Left lung (tissue), 4 donors: ENCODE measurements at regions not wholly inside any gene's neighbourhood (a gene's known extent, or its start where the extent isn't known, plus 50 kb on each side); places are given as distances from the start of the nearest gene placed in this dataset.

Experiments
- ATAC-seq: fragments of 200-7000 bp; cut with Tn5 transposase; one replicate; pipeline ENCODE4 v1.9.1; 2020; ENCODE audit warnings: moderate library complexity
- DNase-seq, 4 donors: peaks; one replicate each; pipeline ENCODE4 v3.0.0-alpha.2; 2013 to 2020
- H3K27ac ChIP-seq, 2 donors: fragments of 200-600 bp; sonication (generic) in 1 of 2; one replicate each; pipeline versions ENCODE4 v1.5.0 to v1.8.0; 2020 to 2021
- H3K27me3 ChIP-seq, 2 donors: fragments of 200-600 bp; sonication (generic) in 1 of 2; one replicate each; pipeline versions ENCODE4 v1.5.0 to v1.8.0; 2020 to 2021
- H3K36me3 ChIP-seq, 2 donors: fragments of 200-600 bp; sonication (generic) in 1 of 2; one replicate each; pipeline versions ENCODE4 v1.5.0 to v1.8.0; 2020 to 2021
- H3K4me1 ChIP-seq, 2 donors: fragments of 200-600 bp; one replicate each; pipeline ENCODE4 v1.8.0; 2021
- H3K4me3 ChIP-seq, 2 donors: fragments of 200-600 bp; sonication (generic) in 1 of 2; one replicate each; pipeline versions ENCODE4 v1.5.0 to v1.8.0; 2020 to 2021; ENCODE audit warnings: mild to moderate bottlenecking in 1 of 2
- H3K9me3 ChIP-seq, 2 donors: fragments of 200-600 bp; sonication (generic) in 1 of 2; one replicate each; pipeline versions ENCODE4 v1.5.0 to v1.8.0; 2020 to 2021
- intact Hi-C, 2 donors: fragments of 100-400 bp; cut with DNase I; formaldehyde crosslinking; loops; one replicate each; pipeline versions ENCODE4 v1.11.2 to v1.14.2; 2022
- TF ChIP-seq, protein P1 (sequence below), 2 donors: fragments of 200-600 bp; sonication (generic) in 1 of 2; IDR thresholded peaks; one replicate each; pipeline versions ENCODE4 v1.5.0 to v1.8.0; 2021; ENCODE audit warnings: antibody characterized with exemption in 2 of 2
- donor health status: DM: no; HTN: yes; CAD: no.
- donor health status: DM: no; HTN: no; CAD: no.

DNA sequence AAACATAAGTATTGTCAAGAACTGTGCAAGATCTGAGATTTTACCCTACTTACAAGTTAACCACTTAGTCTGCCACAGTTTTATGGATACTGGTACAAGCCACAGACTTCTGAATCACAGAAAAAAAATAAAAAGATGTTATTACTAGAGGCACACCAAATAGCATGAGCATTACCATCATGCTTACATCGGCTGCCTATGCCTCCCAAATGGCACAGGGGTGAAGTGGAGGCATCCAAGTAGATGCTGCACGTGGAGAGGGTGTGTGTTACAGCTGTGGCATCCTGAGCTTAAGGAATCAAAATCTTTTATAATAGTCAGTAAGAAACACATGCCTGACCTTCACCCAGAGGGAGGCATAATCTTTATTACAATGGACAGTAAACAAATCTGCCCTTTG is 207.8 kb downstream of the TFEC start:
- no peak for ATAC-seq
- TF ChIP-seq, protein P1, sequence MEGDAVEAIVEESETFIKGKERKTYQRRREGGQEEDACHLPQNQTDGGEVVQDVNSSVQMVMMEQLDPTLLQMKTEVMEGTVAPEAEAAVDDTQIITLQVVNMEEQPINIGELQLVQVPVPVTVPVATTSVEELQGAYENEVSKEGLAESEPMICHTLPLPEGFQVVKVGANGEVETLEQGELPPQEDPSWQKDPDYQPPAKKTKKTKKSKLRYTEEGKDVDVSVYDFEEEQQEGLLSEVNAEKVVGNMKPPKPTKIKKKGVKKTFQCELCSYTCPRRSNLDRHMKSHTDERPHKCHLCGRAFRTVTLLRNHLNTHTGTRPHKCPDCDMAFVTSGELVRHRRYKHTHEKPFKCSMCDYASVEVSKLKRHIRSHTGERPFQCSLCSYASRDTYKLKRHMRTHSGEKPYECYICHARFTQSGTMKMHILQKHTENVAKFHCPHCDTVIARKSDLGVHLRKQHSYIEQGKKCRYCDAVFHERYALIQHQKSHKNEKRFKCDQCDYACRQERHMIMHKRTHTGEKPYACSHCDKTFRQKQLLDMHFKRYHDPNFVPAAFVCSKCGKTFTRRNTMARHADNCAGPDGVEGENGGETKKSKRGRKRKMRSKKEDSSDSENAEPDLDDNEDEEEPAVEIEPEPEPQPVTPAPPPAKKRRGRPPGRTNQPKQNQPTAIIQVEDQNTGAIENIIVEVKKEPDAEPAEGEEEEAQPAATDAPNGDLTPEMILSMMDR (IDR thresholded peaks at IDR 0.05) = no peak
- intact Hi-C loops = no loop called here
- H3K4me3 ChIP-seq = no peak overlapping the region
- no peaks in the 10 kb centered on the region for H3K4me1 ChIP-seq
- no peaks in the 10 kb centered on the region for H3K36me3 ChIP-seq
- DNase-seq = no peak
- no peak overlapping the region for H3K27ac ChIP-seq
- no peaks in the 10 kb centered on the region for H3K27me3 ChIP-seq
- no peaks in the 10 kb centered on the region for H3K9me3 ChIP-seq

DNA sequence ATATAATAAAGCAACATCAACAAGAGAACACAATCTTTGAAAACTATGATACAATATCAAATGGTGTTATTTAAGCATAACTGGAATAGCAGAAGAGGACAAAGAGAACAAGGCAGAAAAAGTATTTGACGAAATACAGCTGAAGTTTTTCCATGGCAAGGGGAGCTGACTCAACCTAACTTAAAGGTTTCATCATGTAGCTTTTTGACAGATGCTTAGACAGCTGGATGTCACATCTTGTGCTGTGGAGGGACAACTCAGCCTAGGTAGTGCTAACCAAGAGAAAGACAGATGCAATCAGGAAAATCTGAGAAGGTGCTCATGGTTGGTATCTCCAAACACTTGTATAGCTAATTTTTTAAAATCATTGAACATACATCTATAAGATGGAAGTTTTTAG is 208.2 kb downstream of the TFEC start:
- no peak for ATAC-seq

DNA sequence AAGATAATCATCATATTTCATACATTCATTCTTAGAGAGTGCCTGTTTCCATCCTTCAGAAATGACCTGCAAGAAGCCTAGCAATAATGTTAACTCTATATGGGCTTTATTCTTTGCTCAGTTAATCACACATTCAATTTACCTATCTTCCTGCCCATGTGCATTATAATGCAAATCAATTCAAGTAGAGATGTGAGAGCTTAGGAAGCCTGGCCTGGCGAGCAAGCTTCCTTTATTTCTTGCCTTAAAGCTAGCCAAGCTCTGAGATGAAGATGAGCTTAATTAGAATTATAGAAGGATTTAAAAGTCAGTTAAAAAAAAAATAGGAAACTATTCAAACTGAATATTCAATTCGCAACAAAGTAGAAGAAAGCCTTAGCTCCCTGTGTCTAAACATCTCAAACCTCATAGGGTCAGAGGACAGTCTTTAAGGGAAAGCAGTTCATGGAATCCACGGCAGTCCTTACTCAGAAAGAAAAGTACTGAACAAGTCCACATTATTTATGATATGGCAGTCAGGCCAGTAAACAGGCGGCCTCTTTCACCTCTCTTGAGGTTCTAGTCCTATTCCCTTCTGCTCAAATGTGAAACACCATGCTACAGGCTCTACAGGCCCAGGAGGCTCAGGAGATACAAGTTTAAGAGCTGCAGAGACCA is 214.1 kb downstream of the TFEC start:
- intact Hi-C loops = no loop called here
- Histone ChIP-seq H3K4me3 (no peak overlapping the region), H3K36me3 (no peaks in the 10 kb centered on the region), H3K9me3 (no peaks in the 10 kb centered on the region), H3K4me1 (no peaks in the 10 kb centered on the region), H3K27ac (no peak overlapping the region), H3K27me3 (no peaks in the 10 kb centered on the region)
- TF ChIP-seq, protein P1 (IDR thresholded peaks at IDR 0.05) = no peak
- no peak for ATAC-seq
- no peak for DNase-seq

More for the DNA sequence above, 208.2 kb downstream of the TFEC start:
- no peak overlapping the region for H3K27ac ChIP-seq
- H3K4me3 ChIP-seq = no peak overlapping the region
- intact Hi-C loops = no loop called here
- H3K36me3 ChIP-seq = no peaks in the 10 kb centered on the region
- no peak for DNase-seq
- H3K27me3 ChIP-seq = no peaks in the 10 kb centered on the region
- H3K9me3 ChIP-seq = no peaks in the 10 kb centered on the region
- H3K4me1 ChIP-seq = no peaks in the 10 kb centered on the region
- TF ChIP-seq, protein P1 (IDR thresholded peaks at IDR 0.05) = no peak

DNA sequence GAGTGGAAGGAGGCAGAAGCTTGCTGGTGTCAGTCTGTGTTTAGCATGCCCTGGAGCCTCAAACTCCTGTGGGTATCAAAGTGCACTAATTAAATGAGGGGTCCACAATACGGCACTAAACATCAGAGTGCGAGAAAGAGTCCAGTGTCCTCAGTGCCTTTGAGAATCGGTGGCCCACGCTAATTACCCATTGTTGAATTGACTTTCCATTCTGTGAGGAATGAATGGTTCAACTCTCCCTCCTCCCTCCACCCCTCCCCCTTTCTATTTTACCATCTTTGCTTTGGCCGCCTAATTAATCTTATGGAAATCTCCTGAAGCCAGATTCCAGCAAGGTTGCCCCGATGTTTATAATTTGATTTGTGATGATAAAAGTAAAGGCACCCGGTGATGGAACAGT is 217.8 kb downstream of the TFEC start:
- H3K4me3 ChIP-seq = no peak overlapping the region
- intact Hi-C loops = no loop called here

DNA sequence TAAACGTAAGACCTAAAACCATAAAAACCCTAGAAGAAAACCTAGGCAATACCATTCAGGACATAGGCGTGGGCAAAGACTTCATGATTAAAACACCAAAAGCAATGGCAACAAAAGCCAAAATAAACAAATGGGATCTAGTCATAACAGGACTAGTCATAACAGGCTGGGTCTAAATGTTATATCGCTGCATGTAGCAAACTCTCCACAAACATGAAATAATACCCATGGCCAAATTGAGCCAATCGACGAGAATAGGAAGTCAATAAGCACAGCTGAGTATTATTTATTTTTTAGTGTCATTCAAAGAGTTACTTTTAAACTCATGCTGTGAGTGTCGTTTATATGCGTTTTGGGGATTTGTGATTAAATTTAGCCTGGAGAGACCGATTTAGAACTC is 225.1 kb downstream of the TFEC start:
- no peak for DNase-seq
- Histone ChIP-seq H3K36me3 (no peaks in the 10 kb centered on the region), H3K27ac (no peak overlapping the region), H3K4me1 (no peaks in the 10 kb centered on the region), H3K9me3 (no peaks in the 10 kb centered on the region), H3K4me3 (no peak overlapping the region), H3K27me3 (no peaks in the 10 kb centered on the region)
- intact Hi-C loops = no loop called here
- TF ChIP-seq, protein P1 (IDR thresholded peaks at IDR 0.05) = no peak
- ATAC-seq = no peak

More for the DNA sequence above, 217.8 kb downstream of the TFEC start:
- Histone ChIP-seq H3K36me3 (no peaks in the 10 kb centered on the region), H3K4me1 (no peaks in the 10 kb centered on the region), H3K9me3 (no peaks in the 10 kb centered on the region), H3K27ac (no peak overlapping the region), H3K27me3 (no peaks in the 10 kb centered on the region)
- TF ChIP-seq, protein P1 (IDR thresholded peaks at IDR 0.05) = no peak
- ATAC-seq (no peak), DNase-seq (no peak)
